Retina (tissue), 1 donor: ENCODE measurements at regions not wholly inside any gene's neighbourhood (a gene's known extent, or its start where the extent isn't known, plus 50 kb on each side); places are given as distances from the start of the nearest gene placed in this dataset.
"Not testable (repeated sequence)": the region's sequence is repeated elsewhere in the genome, so short reads cannot be mapped to it uniquely, and the experiment has no call there.

Source experiments
- DNase-seq: peaks from one replicate; pipeline ENCODE4 v3.0.0-alpha.2; 2016

DNA sequence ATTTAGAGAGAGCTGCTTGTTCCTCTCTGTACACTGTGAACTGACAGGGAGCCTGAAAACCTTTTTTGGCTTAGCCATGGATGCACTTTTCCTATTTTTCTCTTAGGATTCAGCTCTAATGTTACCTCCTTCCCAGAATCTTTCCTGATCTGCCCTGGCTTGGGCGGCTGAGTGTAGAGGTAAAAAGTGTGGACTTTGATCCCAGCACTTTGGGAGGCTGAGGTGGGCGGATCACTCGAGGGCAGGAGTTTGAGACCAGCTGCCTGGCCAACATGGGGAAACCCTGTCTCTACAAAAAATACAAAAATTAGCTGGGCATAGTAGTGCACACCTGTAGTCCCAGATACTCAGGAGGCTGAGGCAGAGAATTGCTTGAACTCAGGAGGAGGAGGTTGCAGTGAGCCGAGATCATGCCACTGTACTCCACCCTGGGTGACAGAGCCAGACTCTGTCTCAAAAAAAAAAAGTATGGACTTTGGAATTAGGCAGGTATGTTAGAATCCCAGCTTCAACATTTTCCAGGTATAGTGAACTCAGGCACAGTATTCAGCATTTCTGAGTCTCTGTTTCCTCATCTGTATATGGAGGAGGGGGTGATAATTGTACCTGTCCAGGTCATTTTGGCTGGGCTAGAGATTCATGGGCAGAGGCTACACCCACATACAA lies 212.5 kb upstream of the EEF2KMT start:
- no peak for DNase-seq

DNA sequence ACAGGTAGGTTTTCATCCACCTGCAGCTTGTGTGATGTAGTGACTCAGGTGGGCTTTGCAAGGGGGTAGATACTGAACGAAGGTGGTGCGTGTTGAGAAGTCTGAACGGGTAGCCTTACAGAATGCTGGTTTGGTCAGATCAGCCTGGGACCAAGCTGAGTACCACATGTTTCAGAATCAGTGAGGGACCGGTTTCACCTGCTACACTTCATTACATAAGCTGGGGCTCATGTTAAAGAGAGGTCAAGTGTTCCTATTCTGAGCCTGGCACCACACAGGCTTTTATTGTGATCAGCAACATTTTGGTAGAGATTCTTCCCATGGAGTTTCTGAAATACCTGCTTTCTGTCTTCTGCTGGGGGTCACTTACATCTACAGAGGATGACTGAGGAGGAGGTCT lies 207.4 kb upstream of the EEF2KMT start:
- no peak for DNase-seq

DNA sequence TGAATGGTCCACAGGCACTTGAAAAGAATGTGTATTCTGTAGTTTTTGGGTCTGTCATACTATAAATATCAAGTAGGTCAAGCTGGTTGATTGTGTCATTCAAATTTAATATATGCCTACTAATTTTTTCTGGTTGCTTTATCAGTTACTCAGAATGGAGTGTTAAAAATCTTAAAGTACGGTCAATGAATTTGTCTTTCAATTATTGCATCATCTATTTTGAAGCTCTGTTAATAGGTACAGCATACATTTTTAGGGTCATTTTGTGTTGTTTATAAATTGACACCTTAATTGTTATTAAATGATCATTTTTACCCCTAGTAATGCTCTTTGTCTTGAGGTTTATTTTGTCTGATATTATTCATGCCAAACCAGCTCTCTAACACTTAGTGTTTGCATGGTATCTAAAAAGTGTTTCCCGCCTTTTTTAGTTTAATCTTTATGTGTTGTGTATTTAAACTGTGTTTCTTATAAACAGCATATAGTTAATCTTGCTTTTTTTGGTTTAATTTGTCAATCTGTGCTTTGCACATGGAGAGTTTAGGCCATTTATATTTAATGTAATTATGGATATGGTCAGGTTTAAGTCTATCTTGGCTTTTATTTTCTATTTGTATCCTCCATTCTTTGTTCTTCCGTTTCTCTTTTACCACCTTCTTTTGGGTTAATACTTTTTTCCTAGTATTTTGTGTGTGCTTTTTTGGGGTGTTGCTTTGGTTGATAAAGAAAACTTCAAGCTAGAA lies 204.9 kb upstream of the EEF2KMT start:
- no peak for DNase-seq

DNA sequence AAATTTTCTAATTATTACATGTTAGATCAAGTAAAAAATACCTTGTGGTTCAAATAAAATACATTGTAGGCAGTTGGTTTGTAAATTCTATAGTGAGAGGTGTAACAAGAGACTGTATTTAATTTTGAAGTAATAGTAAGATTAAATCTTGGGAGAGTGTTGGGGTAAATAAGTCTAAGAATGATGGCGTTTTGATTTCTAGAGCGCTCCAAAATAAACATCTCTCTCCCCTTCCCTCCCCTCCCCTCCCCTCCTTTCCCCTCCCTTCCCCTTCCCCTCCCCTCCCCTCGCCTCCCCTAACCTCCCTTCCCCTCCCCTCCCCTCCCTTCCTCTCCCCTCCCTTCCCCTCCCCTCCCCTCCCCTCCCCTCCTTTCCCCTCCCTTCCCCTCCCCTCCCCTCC lies 200.6 kb upstream of the EEF2KMT start:
- DNase-seq, result no peak

DNA sequence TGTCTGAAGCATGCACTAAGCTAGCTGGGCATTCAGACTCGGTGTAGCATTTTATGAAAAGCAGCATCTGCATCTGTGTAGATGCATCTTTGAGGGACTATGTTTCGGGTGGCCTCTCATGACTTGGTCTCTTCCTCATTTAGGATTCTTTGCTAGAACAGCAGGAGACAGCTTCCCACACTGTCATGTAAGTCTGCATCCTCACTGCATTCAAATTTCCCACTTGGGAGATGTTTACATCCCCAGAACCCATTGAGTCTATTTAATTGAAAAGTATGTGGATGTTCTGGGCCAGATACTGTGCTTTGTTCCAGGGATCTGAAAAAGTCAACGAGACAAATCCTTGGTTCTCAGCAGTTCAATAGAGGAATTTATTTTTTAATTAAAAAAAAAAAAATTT lies 198.6 kb upstream of the EEF2KMT start:
- no peak for DNase-seq

DNA sequence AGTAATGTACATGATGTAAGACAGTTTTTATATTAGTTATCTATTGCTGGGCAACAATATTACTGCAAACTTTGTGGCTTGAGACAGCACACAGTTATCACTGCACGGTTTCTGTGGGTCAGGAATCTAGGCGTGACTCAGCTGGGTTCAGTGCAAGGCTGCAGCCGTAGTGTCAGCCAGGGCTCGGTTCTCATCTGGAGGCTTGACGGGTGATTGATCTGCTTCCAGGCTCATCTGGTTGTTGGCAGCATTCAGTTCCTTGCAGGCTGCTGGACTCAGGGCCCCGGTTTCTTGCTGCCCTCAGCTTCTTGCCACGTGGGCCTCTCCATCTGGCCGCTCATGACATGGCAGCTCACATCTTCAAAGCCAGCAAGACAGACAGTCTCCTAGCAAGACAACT lies 197.7 kb upstream of the EEF2KMT start:
- DNase-seq, result not testable (repeated sequence)

DNA sequence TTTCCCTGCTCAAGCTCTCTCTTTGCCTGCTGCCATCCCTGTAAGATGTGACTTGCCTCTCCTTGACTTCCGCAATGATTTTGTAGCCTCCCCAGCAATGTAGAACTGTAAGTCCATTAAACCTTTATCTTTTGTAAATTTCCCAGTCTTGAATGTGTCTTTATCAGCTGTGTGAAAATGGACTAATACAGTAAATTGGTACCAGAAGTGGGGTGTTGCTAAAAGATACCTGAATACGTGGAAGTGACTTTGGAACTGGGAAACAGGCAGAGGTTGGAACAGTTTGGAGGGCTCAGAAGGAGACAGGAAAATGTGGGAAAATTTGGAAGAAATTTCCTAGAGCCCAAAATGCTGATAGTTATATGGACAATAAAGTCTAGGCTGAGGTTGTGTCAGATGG lies 184.6 kb upstream of the EEF2KMT start:
- not testable (repeated sequence) for DNase-seq

DNA sequence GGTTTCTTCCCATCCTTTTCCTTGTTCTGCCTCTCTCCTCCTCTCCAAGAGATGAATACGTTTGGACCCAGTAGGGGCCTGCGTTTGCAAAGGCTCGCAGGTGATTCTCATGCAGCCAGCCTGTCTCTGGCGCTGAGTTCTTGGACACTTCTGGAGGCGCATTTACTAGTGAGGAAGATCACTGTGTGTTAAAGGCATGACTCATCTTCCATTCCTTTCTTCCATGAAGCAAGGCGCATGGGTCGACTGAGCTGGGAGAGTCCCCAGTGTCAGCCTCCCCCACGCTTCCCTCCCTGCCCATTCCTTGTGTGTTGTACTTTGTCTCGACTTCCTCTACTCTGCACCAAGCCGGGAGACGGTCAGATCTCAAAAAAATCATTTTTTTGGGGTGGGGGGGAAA lies 159.9 kb upstream of the EEF2KMT start:
- DNase-seq, result no peak

DNA sequence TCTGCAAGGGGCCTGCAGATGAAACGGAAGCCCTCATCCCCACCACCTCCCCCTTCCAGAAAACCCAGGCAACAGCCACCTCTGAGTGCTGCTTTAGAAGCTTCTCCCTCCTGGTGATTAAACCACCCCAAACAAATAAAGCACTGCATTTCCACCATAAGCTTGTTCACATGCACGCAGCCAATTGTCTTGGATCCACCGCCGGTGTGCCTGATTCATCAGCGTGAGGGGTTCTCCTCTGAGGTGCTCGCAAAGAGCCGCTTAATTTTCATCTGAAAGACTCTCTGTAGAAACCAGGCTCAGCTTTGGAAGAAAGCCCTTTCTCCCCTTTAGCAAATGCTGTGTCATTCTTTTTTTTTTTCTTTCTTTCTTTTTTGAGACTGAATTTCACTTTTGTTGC lies 155.2 kb upstream of the EEF2KMT start:
- DNase-seq, result no peak

DNA sequence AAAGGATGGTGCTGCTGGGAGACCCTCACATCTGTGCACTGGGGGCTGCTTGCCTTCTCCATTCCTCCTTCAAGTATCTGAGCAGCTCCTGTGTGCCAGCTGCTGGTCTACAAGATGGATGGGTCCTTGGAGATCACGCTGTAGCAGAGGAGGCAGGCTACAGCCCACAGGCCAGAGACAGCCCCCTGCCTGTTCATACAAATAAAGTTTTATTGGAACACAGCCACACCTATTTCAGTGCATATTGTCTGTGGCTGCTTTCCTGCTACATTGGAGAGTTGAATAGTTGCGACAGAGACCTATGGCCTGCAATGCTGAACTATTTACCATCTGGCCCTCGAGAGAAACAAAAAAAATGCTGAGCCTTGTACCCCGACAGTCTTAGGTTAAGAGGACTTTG lies 149.8 kb upstream of the EEF2KMT start:
- not testable (repeated sequence) for DNase-seq

DNA sequence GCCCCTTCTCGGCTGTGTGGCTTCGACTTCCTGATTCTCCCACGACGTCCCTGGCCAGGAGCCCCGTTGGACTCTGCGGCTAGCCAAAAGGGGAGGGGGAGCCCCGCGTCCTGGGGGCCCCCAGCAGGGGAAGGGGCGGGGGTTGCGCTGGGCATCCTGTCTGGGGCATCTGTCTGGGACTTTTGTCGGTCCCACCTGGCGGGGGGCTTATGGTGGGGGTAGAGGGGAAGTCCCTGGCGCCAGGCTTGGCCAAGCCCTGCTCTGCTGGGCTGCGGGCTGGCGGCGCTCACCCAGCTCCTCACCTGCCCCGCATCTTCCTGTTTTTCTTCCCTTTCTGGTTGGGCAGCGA lies 142.7 kb upstream of the EEF2KMT start:
- not testable (repeated sequence) for DNase-seq

DNA sequence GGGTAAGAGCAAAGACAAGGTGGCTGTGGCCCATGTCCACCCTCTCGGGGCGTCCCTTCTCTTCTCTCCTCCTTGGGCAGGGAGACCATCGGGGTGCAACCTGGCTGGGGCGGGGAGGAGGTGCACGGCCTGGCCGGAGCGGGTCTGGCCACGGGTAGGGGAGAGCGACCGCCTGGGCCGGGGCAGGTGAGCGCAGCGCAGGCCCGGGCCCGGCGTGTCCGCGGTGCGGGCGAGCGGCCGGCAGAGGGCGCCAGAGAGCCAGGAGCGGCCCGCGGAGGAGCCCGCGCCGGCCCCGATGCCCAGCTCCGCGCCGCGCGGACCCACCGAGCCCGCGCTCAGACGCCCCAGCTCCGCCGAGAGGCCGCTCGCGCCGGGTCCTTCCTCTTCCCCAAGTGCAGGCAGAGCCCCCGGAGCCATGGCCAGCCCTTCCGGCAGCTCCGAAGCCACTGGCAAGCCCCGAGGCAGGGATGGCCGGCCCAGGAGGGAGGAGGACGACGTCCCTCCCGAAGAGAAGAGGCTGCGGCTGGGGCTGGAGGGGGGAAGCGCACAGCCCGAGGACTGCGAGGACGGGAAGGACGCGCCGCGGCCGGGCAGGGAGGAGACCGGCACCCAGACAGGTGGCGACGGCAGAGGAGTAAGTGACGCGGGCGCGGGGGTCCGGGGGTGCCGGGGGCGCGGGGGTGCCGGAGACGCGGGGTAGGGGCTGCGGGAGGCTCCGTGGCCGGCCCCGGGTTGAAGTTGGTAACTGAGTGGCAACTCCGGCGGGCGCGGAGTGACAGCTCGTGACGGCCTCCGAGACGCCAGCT lies 142.1 kb upstream of the EEF2KMT start:
- DNase-seq, result peak; percentile 65

DNA sequence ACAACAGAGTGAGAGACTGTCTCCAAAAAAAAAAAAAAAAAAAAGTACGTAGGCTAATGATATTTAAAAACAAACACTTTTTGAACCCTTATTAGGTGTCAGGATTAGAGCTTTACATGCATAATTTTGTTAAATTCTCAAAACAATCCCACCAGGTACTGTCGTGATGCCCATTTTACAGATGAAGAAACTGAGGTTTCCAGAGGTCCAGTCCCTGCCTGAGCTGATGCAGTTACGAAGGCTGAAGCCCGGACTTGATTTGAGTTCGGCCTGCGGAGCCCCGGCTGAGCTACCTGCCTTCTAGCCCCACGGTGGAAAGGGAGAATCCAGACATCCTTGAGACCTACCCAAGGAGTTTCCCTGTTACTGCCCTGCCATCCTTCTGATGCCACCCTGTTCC lies 137.5 kb upstream of the EEF2KMT start:
- DNase-seq, result no peak

DNA sequence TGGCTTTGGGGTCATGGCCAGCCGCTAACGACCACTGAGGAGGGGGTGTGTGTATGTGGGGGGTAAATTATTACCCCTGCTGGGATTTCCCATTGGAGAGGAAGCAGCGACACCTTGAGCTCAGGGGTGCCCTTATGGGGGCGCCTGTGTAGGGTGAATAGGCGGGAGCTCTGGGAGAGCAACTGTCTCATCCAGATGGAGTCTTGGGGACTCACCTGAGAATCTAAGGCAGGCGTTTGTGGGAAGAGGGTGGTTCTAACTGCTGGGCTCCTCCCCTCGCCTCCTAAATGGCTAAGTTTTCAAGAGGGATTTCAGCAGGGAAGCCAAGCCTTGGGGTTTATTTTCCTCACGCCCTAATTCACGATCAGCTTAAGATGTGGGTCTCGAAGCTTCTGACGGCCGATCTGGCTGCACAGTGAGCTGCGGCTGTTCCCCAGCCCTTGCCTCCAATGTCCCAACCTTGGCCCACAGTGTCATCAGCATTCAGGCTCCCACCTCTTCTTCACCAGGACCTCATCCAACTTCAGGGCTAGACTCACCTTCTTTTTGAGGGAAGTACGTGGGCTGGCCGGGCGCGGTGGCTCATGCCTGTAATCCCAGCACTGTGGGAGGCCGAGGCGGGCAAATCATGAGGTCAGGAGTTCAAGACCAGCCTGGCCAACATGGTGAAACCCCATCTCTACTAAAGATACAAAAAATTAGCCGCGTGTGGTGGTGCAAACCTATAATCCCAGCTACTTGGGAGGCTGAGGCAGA lies 136.9 kb upstream of the EEF2KMT start:
- no peak for DNase-seq

DNA sequence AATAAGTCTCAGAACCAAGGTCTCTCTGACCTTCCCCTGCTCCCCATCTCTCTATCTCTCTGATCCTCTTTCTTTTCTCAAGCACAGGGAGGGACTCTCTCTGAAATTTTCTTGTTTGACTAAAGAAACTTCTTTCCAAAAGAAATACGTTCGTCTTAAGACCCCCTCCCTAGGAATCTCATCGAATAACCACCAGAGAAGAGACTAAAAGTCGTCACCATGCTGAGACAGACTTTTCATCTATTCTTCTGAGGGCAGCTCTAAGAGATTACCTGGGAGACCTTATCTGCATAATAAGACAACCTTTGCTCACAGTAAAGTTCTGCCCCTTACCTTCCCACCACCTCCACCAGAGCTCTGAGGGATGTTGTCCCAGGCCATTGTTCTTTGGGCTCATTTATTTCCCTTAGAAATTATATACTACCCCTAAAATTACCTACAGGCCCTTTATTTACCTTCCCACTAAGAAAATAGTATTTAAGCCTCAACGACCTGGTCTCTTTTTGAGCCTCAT lies 133.7 kb upstream of the EEF2KMT start:
- DNase-seq, result no peak

DNA sequence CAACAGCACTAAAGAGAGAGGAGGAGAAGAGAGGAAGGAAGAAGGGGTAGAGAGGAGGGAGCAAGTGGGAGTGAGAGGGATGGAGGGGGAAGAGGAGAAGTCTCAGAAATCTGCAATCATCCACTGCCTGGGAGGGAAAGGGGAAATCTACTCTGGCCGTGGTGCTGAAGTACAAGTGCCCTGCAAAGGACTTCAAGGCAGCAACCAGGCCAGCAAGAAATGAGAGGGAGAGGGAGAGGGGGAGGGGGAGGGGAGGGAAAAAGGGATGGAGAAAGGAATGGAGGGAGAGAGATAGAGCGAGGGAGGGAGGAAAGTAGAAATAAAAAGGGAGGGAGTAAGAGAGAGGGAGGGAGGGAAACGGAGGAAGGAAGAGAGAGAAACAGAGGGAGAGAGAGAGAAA lies 130.8 kb upstream of the EEF2KMT start:
- no peak for DNase-seq

DNA sequence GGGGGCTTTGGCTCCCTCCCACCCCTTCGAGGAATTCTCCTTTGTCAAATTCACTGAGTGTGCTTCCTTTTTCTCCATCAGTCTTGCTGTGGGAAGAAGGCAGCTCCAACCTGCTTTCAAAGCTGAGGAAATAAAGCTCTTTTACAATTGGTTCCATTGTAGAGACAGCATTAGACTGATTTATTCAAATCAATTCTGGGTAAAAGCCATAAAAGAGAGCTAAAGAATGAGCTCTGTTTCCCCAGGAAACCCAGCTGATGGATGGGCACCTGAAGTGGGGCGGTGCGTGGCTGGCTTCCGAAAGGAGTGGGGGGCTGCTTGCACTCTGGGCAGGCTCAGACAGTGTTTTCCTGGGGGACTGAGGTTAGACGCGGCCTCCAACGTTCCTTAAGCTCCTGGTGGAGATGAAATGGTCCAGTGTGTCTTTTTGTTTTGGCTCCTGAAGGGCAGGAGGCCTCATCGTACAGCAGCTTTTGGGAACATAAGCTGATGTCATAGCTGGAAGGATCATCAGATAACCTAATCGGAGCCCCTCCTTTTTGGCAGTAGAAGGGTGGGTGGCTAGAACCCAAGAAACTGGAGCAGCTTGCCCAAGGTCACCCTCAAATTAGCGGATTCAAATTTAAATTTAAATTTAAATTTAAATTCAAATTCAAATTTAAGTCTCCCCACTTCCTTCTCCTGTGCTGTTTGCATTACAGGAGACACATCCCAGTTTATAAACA lies 128.5 kb upstream of the EEF2KMT start:
- no peak for DNase-seq

DNA sequence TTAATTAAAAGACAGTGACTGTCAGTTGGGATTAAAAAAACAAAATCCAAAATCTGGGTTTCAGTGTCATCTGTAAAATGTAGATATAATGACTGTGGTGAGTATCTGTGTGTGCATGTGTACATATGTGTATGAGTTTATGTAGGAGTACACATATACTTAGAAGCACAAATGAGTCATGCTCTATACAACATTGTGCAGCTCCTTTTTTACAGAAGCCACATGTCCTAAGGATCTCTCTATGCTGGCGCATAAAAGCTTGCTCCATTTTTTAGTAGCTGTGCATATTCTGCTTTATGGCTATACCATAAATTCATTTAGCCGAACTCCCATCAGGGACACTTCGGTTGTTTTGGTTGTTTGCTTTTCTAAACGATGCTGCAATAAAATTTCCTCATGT lies 125.2 kb upstream of the EEF2KMT start:
- no peak for DNase-seq

DNA sequence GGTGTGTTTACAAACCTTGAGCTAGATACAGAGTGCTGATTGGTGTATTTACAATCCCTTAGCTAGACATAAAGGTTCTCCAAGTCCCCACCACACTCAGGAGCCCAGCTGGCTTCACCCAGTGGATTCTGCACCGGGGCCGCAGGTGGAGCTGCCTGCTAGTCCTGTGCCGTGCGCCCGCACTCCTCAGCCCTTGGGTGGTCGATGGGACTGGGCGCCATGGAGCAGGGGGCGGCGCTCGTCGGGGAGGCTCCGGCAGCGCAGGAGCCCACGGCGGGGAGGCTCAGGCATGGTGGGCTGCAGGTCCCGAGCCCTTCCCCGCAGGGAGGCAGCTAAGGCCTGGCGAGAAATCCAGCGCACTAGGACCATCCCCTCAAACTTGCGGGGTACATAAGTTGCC lies 124.2 kb upstream of the EEF2KMT start:
- not testable (repeated sequence) for DNase-seq

DNA sequence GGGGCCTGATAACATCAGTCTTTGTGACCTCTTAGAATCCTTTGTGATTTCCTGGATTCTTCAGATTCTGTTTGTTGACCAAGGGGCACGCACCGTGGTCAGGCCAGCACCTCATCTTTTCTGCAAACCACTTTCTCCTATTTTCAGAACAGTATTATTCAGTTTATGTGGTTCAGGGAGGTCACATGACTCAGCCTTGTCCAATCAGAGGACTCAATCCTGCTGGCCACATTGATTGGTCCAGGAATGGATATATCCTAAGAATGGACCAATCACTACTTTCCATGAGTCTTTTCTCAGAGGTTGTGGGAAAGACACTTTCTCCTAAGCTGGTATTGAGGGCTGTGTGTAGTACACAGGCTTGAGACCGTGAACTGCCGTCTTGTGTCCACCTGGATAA lies 123.1 kb upstream of the EEF2KMT start:
- no peak for DNase-seq

DNA sequence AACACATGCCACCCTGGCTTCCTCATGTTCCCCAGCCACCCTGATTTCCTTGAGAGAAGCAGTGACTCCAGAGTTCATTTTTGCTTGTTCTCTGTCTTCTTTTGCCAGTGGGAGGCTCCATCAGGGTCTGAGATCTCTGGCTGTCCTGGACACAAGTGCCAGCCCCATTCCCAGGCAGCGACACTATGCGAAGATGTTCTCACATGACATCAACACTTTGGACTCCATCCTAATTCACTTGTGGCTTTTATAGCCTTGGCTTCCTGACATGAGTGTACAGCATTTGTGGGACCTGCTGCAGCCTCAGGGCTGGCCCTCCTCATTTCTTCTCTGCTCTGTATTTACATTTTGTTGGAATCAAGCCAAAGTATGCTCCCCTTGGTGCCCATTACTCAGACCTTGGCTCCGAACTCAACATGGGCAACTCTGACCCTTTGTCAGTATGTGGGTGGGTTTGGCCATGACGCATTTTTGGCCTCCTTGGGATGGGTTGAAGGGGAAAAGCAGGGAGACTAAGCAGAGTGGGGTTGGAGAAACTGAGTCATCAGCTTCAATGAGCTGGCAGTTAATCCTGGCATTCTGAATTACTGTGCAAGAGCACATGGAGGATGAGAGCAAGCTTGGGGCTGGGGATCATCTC lies 119.0 kb upstream of the EEF2KMT start:
- DNase-seq, result no peak

DNA sequence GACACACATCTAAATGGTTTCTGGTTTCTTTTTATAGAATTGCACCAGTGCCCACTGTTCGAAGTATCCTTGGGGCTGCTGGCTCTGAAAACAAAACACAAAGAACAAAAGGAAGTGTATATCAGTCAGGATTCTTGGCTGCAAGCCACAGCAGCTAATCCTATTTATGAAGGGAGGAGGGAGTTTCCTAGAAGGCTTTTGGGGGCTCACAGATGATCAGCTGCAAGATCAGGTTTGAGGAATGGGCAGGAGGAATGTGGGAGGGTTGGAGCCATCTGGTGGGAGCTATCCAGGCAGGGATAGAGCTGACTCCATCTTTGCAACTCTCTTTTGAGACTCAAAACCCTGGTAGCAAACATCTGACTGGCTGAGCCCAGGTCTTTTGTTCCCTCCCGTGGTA lies 118.3 kb upstream of the EEF2KMT start:
- DNase-seq, result no peak
